H1 (cell line): ENCODE measurements at regions not wholly inside any gene's neighbourhood (a gene's known extent, or its start where the extent isn't known, plus 50 kb on each side); places are given as distances from the start of the nearest gene placed in this dataset.

ENCODE experiments used
- KDM4A ChIP-seq: IDR thresholded peaks from one replicate; pipeline ENCODE4 v1.7.1; 2012; ENCODE audit warnings: low read depth, mild to moderate bottlenecking, moderate library complexity, low read length, inconsistent platforms; ENCODE audit not compliant: severe bottlenecking

GRCh38 chr16:85233516-85233915 is 121.2 kb upstream of the CIBAR2 start (continued):
- no peak for TF ChIP-seq KDM4A
